ENCODE measurements at regions not wholly inside any gene's neighbourhood (a gene's known extent, or its start where the extent isn't known, plus 50 kb on each side); places are given as distances from the start of the nearest gene placed in this dataset.

DNA sequence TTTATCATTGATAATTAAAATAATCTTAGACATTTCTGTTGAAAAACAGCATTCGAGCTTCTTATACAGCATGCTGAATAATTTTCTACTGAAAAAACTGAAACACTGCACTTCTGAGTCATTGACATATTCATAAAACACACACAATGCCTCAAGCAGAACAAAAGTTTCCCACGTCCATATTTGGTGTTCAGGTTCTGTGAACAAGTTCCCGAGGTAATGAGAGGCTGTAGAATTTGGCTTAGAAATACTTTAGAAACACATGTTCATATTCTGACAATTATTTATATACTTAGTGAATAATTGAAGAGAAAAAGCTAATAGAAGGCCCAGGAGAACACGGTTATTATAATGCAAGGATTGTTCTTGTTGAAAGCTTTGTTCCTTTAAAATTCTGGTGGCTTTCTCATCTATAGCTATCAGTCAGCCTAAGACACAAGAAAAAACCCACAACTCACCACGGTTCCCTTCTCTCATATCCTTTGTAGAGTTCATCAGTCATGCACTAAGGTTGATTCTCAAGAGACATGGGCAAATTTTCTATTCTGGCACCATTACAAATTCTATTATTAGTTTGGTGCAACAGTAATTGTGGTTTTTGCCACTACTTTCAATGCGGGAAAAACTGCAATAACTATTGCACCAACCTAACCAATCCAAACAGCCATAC lies 194.4 kb downstream of the TMX3 start:
- no peak for DNase-seq

DNA sequence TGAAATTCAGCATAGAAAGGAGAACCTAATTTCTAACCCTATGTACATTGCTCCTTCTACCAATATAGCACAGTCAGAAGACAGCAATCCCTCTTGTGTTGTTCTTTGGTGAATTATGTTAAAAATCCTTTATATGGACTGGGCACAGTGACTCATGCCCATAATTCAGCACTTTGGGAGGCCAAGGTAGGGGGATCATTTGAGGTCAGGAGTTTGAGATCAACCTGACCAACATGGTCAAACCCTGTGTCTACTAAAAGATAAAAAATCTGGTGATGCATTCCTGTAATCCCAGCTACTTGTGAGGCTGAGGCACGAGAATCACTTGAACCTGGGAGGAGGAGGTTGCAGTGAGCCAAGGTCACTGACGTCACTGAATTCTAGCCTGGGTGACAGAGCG lies 195.6 kb downstream of the TMX3 start:
- no peak for DNase-seq

DNA sequence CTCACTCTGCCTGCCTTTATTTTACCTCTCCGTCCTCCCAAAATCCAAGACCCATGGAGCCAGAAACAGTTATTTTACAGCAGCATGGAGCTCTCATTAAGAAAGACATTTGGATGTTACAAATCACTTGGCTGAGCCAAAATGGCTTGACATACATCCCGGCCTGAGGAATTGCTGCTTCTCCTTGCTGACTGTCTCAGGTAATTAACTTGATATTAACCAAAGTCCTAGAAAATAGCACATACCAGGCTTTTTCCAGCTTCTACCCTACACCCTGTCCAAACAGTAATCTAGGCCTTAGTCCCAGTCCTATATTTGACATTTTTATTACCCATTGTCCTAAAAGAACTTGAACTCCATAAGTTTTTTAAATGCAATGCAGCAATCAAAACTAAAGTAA lies 205.0 kb downstream of the TMX3 start:
- DNase-seq, result no peak

DNA sequence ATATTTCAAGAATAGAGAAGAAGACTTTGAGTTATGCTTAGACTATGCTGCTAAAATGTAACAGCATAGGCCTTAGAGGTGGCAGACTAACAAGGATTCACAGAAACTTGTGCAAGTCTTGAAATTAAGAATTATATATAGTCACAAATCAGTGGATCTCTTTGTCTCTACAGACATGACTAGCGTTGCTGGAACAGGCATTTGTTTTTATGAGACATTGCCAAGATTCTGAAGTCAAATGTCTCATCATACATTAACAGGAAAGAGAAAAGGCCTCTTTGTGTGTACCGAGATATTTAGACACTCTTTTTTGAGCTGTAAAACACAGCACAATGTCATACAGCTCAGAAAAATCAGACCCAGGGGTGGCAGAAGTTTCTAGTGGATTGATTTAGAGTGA lies 207.1 kb downstream of the TMX3 start:
- DNase-seq, result no peak

DNA sequence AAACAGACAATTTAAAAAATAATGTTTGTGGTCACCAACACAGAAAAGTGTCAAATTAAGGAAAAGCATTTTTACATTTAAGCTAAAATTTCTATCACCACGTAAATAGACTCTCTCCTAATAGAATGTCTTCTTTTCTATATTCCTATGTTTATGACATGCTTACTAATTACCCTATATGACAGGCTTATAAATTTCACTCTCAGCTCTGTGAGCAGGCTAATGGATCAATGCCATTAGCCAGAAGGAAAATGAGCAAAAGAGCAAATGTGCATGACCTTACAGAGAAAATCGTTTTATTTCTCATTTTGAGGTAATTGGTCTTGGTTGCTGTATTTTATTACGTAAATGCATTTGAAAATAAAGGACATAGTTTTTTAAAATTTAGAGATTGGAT lies 209.7 kb downstream of the TMX3 start:
- no peak for DNase-seq

DNA sequence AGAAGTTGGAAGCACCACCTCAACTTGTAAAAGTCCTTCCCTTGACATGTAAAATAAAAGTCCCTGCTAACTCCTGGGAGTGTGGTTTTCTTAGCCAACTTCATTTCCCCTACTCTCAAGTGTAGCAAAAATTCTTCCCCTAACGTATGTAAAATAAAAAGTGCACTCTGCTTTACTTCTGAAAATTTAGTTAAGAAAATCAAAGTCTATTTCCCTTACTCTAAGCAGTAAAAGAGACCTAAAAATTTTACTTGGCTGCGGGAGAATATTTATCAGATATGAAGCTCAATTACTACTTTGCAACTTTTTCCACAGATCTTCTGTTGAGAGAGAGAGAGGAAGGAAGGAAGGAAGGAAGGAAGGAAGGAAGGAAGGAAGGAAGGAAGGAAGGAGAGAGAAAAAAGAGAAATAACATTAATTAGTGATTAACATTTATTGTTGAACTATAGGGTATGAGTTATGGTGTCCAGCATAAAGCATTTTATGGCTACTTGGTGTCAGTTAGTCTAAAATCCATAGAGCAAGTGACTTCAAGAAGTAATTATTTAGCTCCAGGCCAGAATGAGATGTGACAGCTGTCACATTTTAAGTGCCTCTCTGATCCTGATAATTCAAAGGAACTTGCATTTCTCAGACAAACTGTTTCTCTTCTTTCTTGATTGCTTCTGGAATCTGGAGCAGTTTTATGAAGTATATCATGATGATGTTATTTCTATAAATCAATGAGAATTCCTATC lies 210.3 kb downstream of the TMX3 start:
- DNase-seq, result no peak

DNA sequence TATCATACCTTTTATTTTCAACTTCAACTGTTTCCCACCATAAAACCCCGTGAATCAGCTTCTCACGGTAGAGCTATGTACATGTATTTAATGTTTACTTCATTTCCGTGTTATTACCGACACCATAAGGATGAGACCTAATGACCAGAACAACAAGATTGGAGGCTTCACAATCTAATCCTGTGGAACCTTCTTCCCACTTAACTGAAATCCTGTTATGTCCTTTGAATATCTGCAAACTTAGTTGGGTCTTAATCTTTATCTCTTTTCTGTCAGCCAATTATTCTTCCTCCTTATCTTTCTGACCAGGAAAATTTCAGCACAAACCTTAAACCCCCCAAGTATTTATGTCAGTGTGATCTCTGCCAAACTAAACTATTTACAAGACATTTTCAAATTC lies 214.4 kb downstream of the TMX3 start:
- DNase-seq, result no peak

DNA sequence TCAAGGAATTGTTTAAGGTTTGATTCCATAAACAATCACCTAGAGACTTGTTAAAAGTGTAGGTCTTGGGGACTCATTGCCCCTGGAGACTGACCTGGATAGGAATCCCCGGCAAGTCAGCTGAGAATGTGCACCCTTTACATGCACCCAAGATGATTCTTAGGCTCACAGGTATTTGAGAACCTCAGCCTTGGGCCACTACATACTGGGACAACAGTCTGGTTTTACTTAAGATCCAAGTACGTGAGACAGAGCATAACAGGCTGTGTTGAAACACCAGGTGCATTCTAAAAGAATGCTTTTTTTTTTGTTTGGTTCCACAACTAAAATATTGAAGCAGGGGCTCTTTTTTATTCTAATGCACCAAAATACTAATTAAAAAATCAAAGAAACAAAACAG lies 215.8 kb downstream of the TMX3 start:
- DNase-seq, result no peak

DNA sequence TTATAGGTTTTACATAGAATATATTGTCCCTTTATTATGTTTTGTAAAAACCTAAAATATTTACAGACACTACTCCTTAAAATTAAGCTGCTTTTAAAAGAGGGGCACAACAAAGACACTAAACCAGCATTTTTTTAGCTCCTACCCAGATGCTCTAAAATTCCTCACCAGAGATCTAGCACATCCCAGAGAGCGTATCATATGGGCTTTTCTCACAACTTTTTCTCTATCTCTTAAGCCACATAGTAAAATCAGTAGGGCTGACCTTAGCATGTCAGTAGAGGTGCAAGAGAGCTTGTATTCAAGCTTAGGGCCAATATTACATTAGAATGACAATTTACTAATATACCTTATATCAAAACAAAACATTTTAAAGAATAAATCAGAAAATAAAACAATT lies 216.3 kb downstream of the TMX3 start:
- no peak for DNase-seq

DNA sequence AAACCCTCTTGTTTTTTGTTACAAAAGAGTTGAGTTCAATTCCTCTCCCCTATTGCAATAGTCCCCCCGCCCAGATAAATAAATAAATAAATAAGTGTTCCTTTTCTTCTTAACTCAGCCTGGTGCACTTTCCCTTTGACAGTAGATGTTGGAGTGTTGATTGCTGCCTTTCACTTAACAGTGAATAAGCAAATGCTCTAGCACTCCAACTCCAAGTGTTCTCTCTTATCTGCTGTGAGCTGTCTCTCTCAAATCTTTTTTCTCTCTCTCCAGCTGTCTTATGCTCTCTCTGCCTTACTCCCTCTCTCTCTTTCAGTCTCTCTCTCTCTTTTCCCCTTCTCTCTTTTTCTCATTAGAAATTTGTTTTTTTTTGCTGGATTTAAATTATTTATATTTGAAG lies 216.7 kb downstream of the TMX3 start:
- no peak for DNase-seq

DNA sequence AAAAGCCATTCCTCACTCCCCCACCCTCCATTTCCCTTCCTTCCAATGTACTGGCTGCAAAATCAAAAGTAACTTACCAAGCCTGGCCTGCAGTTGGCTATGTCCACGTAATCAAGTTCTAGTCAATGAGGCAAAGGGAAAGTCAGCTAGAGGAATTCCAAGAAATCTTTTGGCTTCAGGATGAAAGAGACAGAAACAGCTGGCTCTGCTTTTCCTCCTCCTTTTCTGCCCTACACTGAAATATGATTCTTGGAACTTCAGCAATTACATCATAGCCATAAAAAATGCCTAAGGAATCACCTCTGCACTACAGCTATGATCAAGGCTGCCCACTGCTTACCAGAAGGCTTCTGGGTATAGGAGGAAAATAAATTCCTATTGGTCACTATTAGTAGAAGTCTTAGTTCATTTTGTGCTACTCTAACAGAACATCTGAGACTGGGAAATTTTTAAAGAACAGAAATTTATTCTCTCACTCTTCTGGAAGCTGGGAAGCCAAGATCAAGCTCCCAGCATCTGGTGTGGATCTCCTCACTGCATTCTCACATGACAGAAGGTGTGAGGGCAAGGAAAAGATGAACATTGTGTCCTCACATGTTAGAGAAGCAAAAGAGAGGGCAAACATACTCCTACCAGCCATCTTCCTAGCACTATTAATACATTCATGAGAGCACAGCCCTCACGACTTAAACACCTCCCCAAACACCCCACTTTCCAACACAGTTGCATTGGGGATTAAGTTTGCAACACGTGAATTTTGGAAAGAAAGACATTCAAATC lies 219.9 kb downstream of the TMX3 start:
- no peak for DNase-seq

DNA sequence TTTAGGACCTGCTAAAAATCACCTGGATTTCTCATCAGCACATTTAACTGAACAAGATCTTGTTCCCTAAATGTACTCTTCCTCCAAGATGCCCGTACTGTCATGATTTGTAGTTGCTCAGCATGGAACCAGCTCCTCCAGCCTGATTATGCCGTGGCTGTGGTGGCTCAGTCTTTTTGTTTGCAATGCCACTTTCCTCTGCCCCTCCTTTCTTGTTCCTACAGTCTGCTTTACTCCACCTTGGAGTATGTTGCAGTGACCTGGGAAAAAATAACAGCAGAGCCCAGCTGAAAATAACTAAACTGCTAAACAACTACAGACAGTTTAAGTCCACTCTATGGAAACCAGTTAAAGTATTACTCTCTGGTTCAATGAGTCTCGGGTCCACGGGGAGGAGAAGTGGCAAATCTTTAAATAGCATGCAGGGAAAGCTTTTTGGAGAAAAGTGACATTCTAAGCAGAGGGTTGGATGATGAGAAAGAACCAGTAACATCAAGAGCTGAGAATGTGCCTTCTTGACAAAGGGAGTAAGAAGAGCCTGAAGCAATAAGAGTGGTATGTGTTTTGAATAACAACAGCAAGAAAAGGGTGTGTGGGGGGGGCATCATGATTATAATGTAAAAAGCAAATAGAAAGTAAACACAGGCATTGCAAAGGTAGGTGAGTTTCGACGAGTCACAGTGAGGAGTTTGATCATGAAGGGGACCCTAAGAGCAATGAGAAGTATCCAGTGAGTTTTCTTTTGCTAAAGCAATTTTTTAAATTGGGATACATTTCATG lies 225.7 kb downstream of the TMX3 start:
- DNase-seq, result no peak

DNA sequence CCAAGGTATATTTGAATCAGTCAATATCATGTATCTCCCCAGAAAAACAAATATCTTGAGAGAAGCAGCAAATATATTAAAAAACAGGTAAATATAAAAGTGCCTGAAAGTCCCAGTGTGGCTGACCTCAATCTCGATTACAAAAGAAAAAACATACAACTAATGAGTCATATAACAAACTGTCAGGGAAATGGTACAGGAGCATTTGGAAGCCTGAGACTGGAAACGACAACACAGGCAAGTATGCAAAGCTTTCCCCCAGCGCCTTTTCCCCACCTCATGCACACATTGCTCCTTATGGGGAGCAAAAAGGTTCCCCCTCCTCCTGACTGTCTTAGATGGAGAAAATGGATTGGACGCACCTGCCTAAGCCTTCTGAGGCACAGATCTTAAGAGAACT lies 230.7 kb downstream of the TMX3 start:
- DNase-seq, result no peak

DNA sequence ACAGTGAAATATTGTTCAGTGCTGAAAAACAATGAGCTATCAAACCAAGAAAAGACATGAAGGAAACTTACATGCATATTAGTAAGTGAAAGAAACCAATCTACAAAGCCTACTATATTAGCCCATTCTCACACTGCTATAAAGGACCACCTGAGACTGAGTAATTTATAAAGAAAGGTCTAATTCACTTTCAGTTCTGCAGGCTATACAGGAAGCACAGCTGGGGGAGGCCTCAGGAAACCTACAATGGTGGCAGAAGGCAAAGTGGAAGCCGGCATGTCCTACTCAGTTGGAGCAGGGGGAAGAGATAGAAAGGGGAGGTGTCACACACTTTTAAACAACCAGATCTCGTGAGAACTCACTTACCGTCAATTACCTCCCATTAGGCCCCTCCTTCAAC lies 232.1 kb downstream of the TMX3 start:
- DNase-seq, result no peak

DNA sequence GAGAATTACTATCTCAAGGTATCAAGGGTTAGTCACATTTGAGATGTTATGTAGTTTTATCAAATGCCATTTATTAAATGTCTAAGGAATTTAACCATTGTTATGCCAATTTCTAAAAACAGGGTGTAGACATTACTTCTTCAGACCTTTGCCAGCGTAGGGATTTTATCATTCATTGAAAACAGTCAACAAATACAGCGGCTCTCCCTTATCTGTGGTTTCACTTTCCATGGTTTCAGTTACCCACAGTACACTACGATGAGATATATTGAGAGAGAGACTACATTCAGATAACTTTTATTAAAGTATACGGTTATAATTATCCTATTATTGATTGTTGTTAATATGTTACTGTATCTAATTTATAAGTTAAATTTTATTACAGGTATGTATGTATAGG lies 234.7 kb downstream of the TMX3 start:
- no peak for DNase-seq

DNA sequence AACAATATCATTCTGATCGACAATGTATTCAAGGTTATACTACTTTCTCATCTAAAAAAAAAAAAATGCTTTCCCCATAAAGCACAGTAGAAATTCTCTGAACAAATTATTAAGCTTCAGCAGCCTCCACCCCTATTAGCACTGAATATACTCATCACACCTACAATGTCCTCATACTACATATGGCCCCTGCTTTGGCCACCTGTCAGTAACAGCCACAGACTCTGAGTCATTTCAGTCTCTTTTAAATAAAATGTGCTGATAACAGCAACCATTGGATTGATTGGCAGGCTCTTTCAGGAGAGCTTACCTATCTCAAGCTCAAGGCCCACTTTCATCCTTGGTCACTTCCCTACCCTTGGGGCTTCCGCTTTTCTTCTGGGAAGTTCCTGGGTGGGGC lies 236.7 kb downstream of the TMX3 start:
- no peak for DNase-seq

DNA sequence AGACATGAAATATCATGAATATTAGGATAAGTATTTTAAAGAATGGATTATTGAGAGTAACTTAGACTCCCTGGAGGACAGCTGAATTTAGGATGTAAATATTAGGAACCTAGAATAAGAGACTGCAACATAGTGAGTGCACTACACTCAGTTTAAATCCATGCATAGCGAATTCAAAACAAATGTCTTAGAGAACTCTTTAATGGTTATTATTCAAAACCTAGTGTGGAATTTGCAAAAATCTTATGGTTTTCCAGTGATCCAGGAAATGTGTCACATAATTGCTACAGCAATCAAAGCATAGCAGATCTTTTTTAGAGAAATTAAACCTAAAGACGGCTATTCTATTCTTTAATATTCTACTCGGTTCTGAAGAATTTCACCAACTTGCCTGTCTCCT lies 239.0 kb downstream of the TMX3 start:
- DNase-seq, result no peak

DNA sequence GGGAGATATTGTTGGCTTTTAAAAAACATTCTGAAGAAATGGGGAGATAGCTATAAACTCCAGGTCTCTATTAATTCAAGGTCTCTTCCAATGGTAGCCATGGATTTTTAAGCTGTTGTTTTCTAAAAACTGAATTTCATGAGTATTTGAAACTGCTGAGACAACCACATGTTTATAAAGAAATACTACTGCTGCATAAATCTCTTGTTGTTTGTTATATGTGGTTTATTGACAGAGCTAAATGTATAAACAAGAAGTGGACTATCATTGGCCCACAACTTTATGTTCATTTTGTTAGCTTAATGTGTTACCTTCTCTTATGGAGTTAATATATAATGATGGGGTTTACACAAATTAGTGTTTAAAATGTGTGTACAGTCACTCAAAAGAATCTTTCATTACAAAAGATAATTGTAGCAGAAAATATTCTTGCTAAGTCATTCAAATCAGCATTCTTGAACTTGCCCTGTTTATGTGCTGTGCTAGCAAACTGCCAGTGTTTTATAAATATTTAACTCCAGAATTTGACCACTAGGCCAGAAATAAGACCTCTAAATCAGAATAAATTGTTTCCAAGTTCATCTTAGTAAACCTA lies 242.1 kb downstream of the TMX3 start:
- DNase-seq, result no peak

DNA sequence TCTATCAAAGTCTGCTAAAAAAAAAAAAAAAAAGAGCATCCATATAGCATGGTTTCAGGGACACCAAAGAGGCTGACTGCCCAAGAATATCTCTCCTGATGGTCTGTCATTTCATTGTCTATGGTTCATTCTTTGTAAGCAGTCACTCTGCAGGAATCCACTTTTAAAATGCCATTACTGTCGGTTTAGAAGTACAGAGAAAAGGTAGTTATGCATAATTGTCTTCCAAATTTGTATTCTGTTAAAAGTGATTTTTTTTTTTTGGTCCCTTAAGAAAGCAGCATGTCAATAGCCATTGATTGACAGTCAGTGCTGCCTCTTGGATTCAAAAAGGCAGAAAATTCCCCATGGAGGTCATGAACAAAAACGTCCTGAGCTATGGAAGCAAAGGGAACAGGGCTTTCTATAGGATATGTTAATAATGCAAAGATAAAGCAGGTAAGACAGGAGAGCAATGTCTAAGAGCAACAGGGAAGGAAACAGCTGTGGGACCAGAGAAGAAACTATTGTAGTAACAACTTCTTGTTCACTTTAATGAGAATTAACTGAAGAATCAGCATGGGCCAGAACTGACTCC lies 245.8 kb downstream of the TMX3 start:
- DNase-seq, result no peak

DNA sequence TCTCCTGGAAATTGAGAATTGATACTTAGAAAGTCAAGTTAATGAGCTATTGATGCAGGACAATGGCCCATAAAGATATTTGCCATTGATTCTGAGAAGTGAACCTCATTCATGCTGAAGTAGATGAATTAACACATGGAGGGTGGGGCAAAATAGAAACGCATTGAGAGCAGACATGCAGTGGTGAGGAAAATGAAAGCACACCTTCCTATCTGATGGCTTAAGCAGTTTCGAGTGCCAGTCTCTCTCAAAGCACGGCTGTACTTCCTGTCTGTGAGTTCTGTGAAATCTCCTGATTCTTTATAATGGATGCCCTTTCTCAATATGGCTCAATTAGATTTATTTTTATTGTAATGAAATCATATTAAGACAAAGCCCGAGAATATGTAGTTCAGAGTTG lies 247.0 kb downstream of the TMX3 start:
- no peak for DNase-seq

DNA sequence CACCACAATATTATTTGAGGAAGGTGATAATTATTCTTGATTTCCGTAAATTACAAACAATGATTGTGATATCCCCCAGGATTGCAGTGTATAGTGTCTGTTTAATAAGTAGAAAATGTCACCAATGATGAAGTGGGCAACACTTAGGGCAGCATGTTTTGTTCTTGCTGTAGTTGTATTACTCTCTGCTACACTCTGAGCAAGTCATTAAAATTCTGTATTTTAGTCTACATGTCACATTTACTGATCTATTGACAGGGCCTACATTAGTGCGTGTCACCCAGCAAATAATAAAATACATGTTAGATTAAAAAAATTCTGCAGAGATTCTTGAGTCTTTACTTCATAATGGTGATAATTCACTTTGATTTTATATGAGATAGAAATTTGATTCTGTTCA lies 247.6 kb downstream of the TMX3 start:
- DNase-seq, result no peak

DNA sequence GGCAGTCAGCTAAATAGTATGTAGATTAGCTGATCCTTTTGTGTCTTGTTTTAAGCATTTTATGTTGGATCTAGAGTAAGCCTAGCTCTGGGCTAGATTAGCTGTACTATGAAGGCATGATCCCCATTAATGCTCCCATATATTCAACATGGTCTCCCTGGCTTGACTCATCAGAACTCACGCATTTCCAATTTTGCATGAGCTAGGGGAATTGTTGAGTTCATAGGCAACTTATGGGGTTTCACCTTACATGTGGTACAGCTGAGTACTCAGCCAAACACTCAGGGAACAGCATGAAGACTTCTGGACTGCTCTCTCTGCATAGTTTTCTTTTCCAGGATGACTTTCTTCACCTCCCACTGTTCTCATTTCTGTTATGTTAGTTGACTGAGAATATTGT lies 248.2 kb downstream of the TMX3 start:
- DNase-seq, result no peak

DNA sequence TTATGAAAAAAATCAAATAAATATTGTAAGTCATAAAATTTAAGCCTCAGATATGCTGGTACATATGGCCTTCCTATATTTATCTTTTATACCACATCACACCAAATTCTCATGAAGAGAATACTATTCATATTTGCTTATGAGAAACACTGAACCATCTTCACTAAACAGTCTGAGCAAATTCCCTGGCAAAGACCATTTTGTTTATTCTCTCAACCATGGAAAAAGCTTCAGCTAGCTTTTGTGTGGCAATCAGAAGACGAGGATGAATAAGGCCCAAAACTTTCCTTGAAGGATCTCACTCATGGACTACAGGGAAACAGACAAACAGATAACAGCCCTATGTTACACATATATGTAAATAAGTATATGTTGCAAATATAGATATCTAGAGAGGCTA lies 252.1 kb downstream of the TMX3 start:
- DNase-seq, result no peak

Measured in CD4-positive, alpha-beta T cell treated with Interleukin-17A for 4 hours (primary cell).